Activated CD8-positive, alpha-beta T cell treated with anti-CD3 and anti-CD28 coated beads, Interleukin-2, amount 10 ng/mL, durations not matched to agents 7 days and 5 days (primary cell): ENCODE measurements at regions not wholly inside any gene's neighbourhood (a gene's known extent, or its start where the extent isn't known, plus 50 kb on each side); places are given as distances from the start of the nearest gene placed in this dataset.

Experiments used
- ATAC-seq: fragments of 150-1000 bp; cut with Tn5 transposase; one replicate; pipeline ENCODE4 v1.10.0; 2021; ENCODE audit warnings: moderate library complexity
- CTCF ChIA-PET: fragments of 350-600 bp; sonication (Branson Sonifier 250); formaldehyde crosslinking; loops from one replicate; lab custom pipeline; 2021; ENCODE audit warnings: antibody characterized with exemption; lab: Charles Lee
- POLR2A ChIA-PET: fragments of 350-600 bp; sonication (Branson Sonifier 250); formaldehyde crosslinking; loops from one replicate; lab custom pipeline; 2021; ENCODE audit warnings: antibody characterized with exemption; lab: Charles Lee
- DNase-seq: peaks from one replicate; pipeline ENCODE4 v3.0.0-alpha.2; 2020
- H3K27ac Mint-ChIP-seq: one replicate; pipeline ENCODE4 v1.8.0; 2021; ENCODE audit warnings: mild to moderate bottlenecking, mixed read lengths
- H3K27me3 Mint-ChIP-seq: one replicate; pipeline ENCODE4 v1.8.0; 2021; ENCODE audit warnings: low read depth, mixed read lengths
- H3K36me3 Mint-ChIP-seq: one replicate; pipeline ENCODE4 v1.8.0; 2021; ENCODE audit warnings: low read depth, mixed read lengths
- H3K4me1 Mint-ChIP-seq: one replicate; pipeline ENCODE4 v1.8.0; 2021; ENCODE audit warnings: low read depth, mixed read lengths
- H3K4me3 Mint-ChIP-seq: one replicate; pipeline ENCODE4 v1.8.0; 2021; ENCODE audit warnings: mild to moderate bottlenecking, mixed read lengths
- H3K9me3 Mint-ChIP-seq: one replicate; pipeline ENCODE4 v1.8.0; 2022; ENCODE audit warnings: mixed read lengths; ENCODE audit not compliant: insufficient read depth

DNA sequence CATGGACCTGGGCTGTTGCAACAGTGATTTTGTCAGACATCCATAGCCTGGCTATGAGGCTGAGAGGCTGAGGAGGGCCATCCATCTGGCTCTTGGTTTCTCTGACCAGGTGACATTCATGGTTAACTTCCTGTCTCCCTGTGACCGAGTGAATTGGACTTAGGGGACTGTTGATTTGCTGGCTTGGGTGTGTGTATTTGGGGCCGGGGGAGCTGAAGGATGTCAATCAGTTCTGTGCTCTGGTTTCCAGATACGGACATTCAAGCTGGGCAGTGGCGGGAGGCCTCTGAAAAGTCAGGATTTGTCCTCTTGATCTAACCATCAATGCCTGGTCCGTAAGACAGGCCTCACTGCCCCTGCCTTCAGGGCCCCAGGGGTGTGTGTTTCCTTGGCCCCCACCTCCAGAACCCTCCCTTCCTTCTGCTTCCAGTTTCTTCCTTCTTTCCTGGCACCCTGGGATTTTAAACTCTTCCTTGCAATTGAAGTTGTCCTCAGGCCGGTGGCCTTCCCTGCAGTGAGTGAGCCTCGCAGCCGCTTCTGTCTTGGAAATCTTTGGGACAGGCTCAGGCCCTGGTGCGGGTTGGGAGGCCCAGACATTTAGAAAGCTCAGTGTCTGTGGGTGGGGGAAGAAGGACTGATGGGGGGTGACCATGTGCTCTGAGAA lies 54.7 kb upstream of the HAAO start:
- ATAC-seq (no peak), DNase-seq (no peak)
- Mint-ChIP-seq H3K27ac (no peak overlapping the region), H3K4me3 (no peak overlapping the region), H3K4me1 (no peaks in the 10 kb centered on the region), H3K9me3 (no peaks in the 10 kb centered on the region), H3K27me3 (peaks cover 2% of the 10 kb centered on the region), H3K36me3 (no peaks in the 10 kb centered on the region)
- ChIA-PET POLR2A (no interaction called here), CTCF (interaction anchor here (0.6 to 1.4 kb wide), 3 partner anchors 11 to 19 kb away, joined by 3 to 4 read pairs (median 3); no protein-coding TSS in a partner anchor)

DNA sequence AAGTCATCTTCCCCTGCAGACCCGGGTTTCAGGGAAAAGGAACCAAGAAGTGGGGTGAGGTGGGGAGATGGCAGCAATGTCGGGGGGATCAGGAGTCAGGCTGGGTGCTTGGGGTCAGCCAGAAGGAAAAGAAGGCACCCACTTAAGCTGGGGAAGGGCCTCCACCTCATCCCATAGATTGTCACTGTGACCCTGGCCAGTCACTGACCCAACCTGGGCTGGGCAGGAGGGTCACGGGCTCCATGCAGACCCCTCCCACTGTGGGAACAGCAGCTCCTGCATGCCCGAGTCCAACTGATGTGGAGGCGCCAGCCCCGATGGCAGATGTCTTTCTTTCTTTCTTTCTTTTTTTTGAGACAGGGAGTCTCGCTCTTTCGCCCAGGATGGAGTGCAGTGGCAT lies 53.6 kb upstream of the HAAO start:
- ChIA-PET POLR2A (no interaction called here), CTCF (interaction anchor here (0.6 kb wide), 1 partner anchor 12 kb away, joined by 3 read pairs; no protein-coding TSS in a partner anchor)
- Mint-ChIP-seq H3K9me3 (no peaks in the 10 kb centered on the region), H3K4me1 (no peaks in the 10 kb centered on the region), H3K36me3 (no peaks in the 10 kb centered on the region), H3K27ac (no peak overlapping the region), H3K27me3 (peaks cover 2% of the 10 kb centered on the region), H3K4me3 (no peak overlapping the region)
- ATAC-seq (no peak), DNase-seq (no peak)

DNA sequence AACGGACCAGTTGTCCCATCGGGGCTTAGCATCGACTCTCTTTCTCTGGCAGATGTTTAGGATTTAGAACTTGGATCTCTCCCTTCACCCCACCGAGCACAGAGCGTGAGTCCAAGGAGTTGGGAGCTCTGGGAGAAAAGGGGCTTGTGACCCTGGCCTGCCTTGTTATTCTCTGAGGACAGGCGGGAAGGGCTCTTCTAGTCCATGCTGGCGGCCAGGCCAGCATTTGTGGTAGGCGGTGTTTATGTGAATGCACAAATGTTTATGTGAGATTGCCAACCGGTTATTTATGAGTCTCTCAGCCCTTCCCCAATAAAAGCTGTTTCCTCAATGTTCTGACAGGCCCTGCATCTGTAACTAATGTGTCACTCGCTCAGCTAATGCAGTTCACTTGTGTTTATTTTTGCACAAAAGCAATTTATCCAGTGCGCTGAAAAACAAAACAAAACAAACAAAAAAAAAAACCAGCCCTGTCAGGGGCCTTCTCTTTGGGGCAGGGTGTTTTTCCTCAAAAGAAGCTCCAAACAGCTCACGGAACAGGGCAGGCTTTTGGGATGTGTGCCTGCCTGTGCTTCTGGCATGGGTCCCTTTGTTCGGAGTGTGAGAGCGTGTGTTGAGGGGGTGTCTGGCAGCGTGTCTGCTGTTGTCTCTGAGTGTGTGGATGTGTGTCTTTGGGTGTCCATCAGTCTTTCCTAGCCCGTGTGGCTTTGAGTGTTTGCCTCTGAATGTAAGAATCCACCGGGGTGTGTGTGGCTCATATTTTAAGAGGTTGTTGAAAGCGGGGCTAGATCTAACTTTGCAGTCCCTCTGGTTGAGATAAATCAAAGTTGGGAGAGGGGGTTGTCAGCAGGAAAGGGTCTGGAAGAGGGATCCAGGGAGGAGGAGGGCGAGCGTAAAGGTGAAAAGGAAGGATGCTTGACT lies 52.8 kb upstream of the HAAO start:
- ChIA-PET CTCF (no interaction called here), POLR2A (no interaction called here)
- no peak overlapping the region for H3K27ac Mint-ChIP-seq
- H3K4me3 Mint-ChIP-seq: no peak overlapping the region
- peaks cover 2% of the 10 kb centered on the region for H3K27me3 Mint-ChIP-seq
- no peak for ATAC-seq
- H3K36me3 Mint-ChIP-seq: no peaks in the 10 kb centered on the region
- H3K4me1 Mint-ChIP-seq: no peaks in the 10 kb centered on the region
- no peaks in the 10 kb centered on the region for H3K9me3 Mint-ChIP-seq
- DNase-seq: no peak

DNA sequence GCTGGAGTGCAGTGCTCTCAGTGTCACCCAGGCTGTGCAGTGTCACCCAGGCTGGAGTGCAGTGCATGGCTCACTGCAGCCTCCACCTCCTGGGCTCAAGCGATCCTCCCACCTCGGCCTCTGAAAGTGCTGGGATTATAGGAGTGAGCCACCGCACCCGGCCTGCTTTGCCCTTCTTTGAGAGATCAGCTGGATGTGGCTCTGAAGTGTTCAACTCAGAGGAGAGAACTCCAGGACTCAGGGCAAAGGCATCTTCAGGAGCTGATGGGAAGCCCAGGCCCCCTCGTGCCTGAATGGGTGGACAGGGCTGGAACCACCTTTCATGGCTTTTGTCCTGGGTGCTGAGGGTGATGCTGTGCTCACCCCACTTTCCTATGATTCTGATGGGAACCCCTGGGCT lies 52.0 kb upstream of the HAAO start:
- no peak overlapping the region for H3K27ac Mint-ChIP-seq
- H3K36me3 Mint-ChIP-seq: no peaks in the 10 kb centered on the region
- ChIA-PET CTCF (no interaction called here), POLR2A (no interaction called here)
- no peak for DNase-seq
- H3K27me3 Mint-ChIP-seq: peaks cover 2% of the 10 kb centered on the region
- no peaks in the 10 kb centered on the region for H3K9me3 Mint-ChIP-seq
- H3K4me1 Mint-ChIP-seq: no peaks in the 10 kb centered on the region
- no peak for ATAC-seq
- H3K4me3 Mint-ChIP-seq: no peak overlapping the region

DNA sequence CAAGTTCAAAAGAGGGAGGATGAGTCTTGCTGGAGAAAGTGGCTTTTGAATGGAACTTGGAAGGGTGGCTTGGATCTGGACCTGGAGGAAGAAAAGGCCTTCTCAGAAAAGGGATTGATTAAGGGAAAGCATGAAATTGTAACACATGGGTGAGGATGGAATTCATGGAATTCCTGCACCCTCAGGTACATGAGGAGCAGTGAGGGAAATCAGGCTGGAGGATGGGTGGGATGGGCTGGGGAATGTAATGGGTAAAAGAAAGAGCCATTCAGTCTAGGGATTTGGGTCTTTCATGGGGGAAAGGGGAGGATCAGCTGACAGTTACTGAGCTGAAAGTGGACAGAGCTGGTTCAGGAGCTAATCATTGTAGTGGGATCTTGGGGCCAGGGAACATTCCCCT lies 51.2 kb upstream of the HAAO start:
- H3K9me3 Mint-ChIP-seq: no peaks in the 10 kb centered on the region
- CTCF ChIA-PET: no interaction called here

DNA sequence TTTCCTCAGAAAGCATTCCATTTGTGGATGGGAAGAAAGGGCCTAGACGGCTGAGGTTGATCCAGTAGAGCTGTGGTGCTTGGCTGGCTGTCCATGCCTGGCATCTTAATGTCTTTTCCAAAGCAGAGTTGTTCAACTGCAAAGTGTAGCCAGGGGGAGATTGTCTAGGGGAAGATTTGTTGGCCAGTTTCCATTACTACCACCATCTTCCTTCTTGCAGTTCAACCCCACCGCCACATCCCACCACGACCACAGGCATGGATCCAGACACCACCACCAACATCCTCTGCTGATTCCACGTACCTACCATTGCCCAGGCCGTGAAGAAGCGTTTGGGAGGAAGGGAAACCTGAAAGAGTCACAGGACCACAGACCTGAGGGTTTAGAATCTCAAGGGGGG lies 50.7 kb upstream of the HAAO start:
- H3K4me3 Mint-ChIP-seq: no peak overlapping the region
- peaks cover 2% of the 10 kb centered on the region for H3K27me3 Mint-ChIP-seq
- ChIA-PET POLR2A (no interaction called here), CTCF (no interaction called here)
- H3K9me3 Mint-ChIP-seq: no peaks in the 10 kb centered on the region
- no peak for ATAC-seq
- no peaks in the 10 kb centered on the region for H3K36me3 Mint-ChIP-seq
- DNase-seq: no peak
- no peaks in the 10 kb centered on the region for H3K4me1 Mint-ChIP-seq
- H3K27ac Mint-ChIP-seq: no peak overlapping the region

More for the DNA sequence above, 51.2 kb upstream of the HAAO start:
- Mint-ChIP-seq H3K36me3 (no peaks in the 10 kb centered on the region), H3K4me3 (no peak overlapping the region), H3K27ac (no peak overlapping the region), H3K27me3 (peaks cover 2% of the 10 kb centered on the region), H3K4me1 (no peaks in the 10 kb centered on the region)
- ATAC-seq (no peak), DNase-seq (no peak)
- POLR2A ChIA-PET: no interaction called here

DNA sequence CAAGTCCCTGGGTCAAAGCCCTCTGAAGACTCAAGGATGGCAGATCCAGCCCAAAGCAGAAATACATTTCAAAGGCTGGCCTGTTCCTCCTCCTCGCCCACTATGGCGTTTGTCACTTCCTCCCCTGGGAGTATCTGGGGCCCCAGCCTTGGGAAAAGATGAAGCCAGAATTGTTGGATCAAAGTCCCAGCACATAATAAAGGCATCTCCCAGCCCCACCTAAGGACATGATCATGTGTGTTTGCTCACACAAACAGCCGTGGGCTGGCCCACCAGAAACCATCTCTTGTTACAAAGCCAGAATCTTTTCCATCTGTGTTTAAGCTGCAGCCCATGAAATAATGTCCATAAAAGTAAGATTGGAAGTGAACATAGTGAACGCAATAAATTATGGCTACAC lies 50.1 kb upstream of the HAAO start:
- Mint-ChIP-seq H3K4me1 (no peaks in the 10 kb centered on the region), H3K4me3 (no peak overlapping the region), H3K9me3 (no peaks in the 10 kb centered on the region), H3K27ac (no peak overlapping the region), H3K36me3 (no peaks in the 10 kb centered on the region), H3K27me3 (peaks cover 2% of the 10 kb centered on the region)
- ChIA-PET CTCF (no interaction called here), POLR2A (no interaction called here)
- no peak for ATAC-seq
- no peak for DNase-seq
